ENCODE measurements at regions not wholly inside any gene's neighbourhood (a gene's known extent, or its start where the extent isn't known, plus 50 kb on each side); places are given as distances from the start of the nearest gene placed in this dataset.

DNA sequence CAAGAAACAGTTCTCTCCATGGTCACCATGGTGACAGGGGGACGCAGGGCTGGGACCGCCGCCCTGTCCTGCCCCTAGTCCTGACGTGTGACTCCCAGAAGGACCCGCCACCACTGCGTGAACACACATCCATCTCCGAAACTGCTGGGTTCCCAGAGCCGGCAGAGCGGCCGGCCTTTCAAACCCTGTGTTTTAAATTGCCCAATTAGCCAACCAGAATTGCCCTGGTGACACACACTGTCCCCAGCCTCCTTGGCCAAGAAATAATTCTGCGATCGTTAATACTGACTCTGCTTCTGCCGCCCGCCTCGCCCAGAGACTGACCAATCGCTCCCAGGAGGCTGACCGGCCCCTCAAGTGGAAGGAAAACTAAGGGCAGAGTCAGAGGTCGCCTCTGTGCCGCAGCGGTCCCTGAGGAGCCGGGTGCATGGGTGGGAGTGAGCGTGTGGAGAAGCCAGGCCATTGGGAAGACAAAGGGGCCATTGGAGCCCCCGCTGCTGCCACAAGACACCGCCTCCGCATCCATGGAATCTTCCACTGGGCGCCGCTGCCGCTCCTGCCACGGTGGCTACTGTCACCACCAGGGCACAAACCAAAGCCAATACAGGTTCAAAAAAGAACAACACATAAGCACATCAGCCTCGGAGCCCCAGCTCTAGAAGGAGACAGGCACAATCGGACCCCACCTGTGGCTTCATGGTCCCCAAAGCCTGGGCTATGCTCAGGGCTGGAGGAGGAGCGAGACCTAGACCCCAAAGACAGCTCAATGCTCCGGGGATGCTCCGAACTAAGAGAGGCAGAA is 273.2 kb downstream of the NPHP4 start:
- Histone ChIP-seq H3K36me3 (ENCODE audit: insufficient read depth, low read length) (no peaks in the 10 kb centered on the region), H3K4me2 (ENCODE audit: insufficient read depth, low read length) (no peak overlapping the region), H3K27me3 (ENCODE audit: insufficient read depth, low read length) (no peaks in the 10 kb centered on the region), H2AFZ (ENCODE audit: low read length) (no peak overlapping the region), H3K9me3 (ENCODE audit: low read depth, low read length) (no peaks in the 10 kb centered on the region), H3K4me3 (ENCODE audit: insufficient read depth, low read length) (no peak overlapping the region), H3K79me2 (ENCODE audit: insufficient read depth, low read length) (no peaks in the 10 kb centered on the region), H4K20me1 (ENCODE audit: insufficient read depth, low read length) (no peaks in the 10 kb centered on the region), H3K27ac (ENCODE audit: low read depth, low read length) (no peak overlapping the region), H3K4me1 (ENCODE audit: insufficient read depth, low read length) (no peaks in the 10 kb centered on the region)
- TF ChIP-seq, protein P1, sequence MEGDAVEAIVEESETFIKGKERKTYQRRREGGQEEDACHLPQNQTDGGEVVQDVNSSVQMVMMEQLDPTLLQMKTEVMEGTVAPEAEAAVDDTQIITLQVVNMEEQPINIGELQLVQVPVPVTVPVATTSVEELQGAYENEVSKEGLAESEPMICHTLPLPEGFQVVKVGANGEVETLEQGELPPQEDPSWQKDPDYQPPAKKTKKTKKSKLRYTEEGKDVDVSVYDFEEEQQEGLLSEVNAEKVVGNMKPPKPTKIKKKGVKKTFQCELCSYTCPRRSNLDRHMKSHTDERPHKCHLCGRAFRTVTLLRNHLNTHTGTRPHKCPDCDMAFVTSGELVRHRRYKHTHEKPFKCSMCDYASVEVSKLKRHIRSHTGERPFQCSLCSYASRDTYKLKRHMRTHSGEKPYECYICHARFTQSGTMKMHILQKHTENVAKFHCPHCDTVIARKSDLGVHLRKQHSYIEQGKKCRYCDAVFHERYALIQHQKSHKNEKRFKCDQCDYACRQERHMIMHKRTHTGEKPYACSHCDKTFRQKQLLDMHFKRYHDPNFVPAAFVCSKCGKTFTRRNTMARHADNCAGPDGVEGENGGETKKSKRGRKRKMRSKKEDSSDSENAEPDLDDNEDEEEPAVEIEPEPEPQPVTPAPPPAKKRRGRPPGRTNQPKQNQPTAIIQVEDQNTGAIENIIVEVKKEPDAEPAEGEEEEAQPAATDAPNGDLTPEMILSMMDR (IDR thresholded peaks at IDR 0.05; ENCODE audit: extremely low read depth, low read depth, low read length) = no peak
- no peak for DNase-seq (ENCODE audit: insufficient read length, low spot score, missing footprints)

DNA sequence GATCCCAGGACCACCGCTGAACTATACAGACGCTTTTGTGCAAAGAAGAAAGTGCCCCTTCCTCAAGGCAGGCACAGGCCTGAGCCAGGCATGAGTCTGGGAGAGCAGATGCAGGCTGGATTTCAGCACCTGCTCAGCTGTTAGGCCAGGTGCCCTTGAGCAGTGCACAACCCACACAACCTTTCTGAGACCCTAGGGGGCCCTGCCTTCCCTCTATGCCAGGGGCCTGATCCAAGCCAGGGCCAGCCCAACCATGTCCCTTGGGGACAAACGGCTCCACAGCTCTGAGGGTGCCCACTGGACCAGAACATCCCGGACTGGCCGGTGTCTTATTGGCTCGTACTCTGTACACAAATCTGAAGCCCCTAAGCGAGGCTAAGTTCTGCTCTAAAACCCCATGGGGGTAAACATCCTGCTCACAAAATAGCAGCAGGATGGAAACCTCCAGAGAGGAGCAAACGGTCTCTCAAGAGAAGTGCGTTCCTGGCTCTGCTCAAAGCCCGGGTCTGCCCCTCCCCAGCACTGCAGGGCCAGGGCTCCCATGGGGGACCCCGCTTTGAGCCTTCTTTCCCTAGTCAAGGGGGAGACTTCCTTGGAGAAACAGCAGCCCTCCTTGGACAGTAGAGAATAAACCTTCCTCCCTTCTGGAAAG is 275.1 kb downstream of the NPHP4 start:
- no peaks in the 10 kb centered on the region for H3K9me3 ChIP-seq (ENCODE audit: low read depth, low read length)
- DNase-seq (ENCODE audit: insufficient read length, low spot score, missing footprints) = no peak
- no peak overlapping the region for H3K4me3 ChIP-seq (ENCODE audit: insufficient read depth, low read length)
- TF ChIP-seq, protein P1 (IDR thresholded peaks at IDR 0.05; ENCODE audit: extremely low read depth, low read depth, low read length) = no peak
- H3K27me3 ChIP-seq (ENCODE audit: insufficient read depth, low read length) = no peaks in the 10 kb centered on the region
- H3K79me2 ChIP-seq (ENCODE audit: insufficient read depth, low read length) = no peaks in the 10 kb centered on the region
- H4K20me1 ChIP-seq (ENCODE audit: insufficient read depth, low read length) = no peaks in the 10 kb centered on the region
- H2AFZ ChIP-seq (ENCODE audit: low read length) = no peak overlapping the region
- H3K4me1 ChIP-seq (ENCODE audit: insufficient read depth, low read length) = no peaks in the 10 kb centered on the region
- H3K27ac ChIP-seq (ENCODE audit: low read depth, low read length) = no peak overlapping the region
- H3K36me3 ChIP-seq (ENCODE audit: insufficient read depth, low read length) = no peaks in the 10 kb centered on the region
- no peak overlapping the region for H3K4me2 ChIP-seq (ENCODE audit: insufficient read depth, low read length)

DNA sequence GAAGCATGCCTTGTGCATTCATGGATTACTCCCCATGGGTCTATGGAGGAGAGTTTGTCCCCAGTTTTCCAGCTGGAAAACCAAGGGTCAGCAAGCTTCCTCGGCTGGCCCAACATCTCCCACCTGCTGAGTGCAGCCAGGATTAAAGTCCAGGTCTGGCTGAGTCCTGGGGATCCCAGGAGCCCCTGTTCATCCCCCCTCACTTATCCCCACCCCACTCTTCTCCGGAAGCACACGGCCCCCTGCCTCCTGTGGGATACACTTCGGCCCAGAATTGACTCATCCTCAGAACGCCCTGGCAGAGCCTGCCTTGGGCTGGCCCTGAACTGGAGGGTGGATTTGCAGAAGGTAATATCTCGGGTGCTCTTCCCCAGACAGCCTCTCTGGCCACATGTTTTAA is 276.1 kb downstream of the NPHP4 start:
- Histone ChIP-seq H3K79me2 (ENCODE audit: insufficient read depth, low read length) (no peaks in the 10 kb centered on the region), H3K27ac (ENCODE audit: low read depth, low read length) (no peak overlapping the region), H3K36me3 (ENCODE audit: insufficient read depth, low read length) (no peaks in the 10 kb centered on the region), H3K9me3 (ENCODE audit: low read depth, low read length) (no peaks in the 10 kb centered on the region), H3K4me1 (ENCODE audit: insufficient read depth, low read length) (no peaks in the 10 kb centered on the region), H4K20me1 (ENCODE audit: insufficient read depth, low read length) (no peaks in the 10 kb centered on the region), H3K4me2 (ENCODE audit: insufficient read depth, low read length) (no peak overlapping the region), H3K4me3 (ENCODE audit: insufficient read depth, low read length) (no peak overlapping the region), H3K27me3 (ENCODE audit: insufficient read depth, low read length) (no peaks in the 10 kb centered on the region), H2AFZ (ENCODE audit: low read length) (no peak overlapping the region)
- DNase-seq (ENCODE audit: insufficient read length, low spot score, missing footprints) = no peak
- TF ChIP-seq, protein P1 (IDR thresholded peaks at IDR 0.05; ENCODE audit: extremely low read depth, low read depth, low read length) = no peak
